Stimulated activated CD4-positive, alpha-beta T cell treated with anti-CD3 and anti-CD28 coated beads, Interleukin-15, amount 100 ng/mL, for 48 hours (primary cell): ENCODE measurements at regions not wholly inside any gene's neighbourhood (a gene's known extent, or its start where the extent isn't known, plus 50 kb on each side); places are given as distances from the start of the nearest gene placed in this dataset.
A peak's percentile ranks its signal among the peaks of the same experiment; 100 is the strongest.

Experiments used
- DNase-seq, 2 donors: peaks; one replicate each; pipeline ENCODE4 v3.0.0-alpha.2; 2020; ENCODE audit warnings: low read depth in 2 of 2

DNA sequence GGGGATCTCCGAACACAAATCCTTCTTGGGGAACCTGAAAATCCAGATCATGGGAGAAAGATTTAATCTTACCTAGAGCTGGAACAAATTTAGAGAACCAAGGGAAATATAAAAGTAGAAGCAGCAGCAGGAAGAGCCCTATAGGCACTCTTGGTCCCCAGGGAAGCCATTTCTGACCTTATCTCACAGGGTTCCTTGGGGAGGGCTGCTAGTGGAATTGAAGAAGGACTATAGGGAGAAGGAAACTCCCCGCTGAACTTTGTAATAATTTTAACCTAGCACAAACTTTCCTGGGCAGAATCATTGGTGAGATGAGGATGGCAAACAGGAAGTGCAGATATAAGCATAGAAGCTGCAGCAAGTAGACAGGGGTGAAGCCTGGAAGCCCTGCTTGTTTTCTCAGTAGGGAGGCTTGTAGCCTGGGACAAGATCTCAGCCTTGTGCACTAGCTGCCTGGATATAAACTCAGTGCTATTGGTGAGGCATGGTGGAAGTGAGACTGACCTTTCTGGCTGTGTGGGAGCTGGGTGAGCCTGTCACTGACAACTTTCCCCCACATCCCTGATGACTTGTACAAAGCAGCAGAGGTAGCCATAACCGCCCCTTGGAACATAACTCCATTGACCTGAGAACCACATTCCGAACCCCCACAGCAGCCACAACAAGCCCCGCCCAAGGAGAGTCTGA, 343.0 kb upstream of the TGFBR2 start:
- no peak for DNase-seq

- DNase-seq, result peak in 1 of 2 donors; percentile 9
Observed at GRCh38 chr3:30263925-30264313, 342.5 kb upstream of the TGFBR2 start.

GRCh38 chr3:30266524-30266923, 339.9 kb upstream of the TGFBR2 start:
- DNase-seq, result no peak

DNA sequence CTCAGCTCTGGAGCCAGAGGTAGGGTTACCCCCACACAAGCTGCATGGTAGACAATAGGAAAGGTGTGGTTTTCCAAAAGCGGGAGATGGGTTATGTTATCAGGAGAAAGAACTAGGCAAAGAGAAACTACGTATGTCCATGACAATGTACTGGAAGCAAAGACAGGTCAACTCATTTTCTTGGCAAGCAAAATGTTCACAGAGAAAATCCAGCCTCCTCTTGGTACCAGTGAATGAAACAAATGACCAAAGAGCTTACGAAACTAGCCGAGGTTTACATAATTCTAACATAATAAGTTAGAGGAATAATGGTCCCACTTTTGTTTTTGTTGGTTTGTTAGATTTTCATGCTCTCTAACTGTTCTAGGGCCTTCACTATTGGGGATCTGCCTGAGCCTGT, 338.1 kb upstream of the TGFBR2 start:
- DNase-seq, result no peak

DNA sequence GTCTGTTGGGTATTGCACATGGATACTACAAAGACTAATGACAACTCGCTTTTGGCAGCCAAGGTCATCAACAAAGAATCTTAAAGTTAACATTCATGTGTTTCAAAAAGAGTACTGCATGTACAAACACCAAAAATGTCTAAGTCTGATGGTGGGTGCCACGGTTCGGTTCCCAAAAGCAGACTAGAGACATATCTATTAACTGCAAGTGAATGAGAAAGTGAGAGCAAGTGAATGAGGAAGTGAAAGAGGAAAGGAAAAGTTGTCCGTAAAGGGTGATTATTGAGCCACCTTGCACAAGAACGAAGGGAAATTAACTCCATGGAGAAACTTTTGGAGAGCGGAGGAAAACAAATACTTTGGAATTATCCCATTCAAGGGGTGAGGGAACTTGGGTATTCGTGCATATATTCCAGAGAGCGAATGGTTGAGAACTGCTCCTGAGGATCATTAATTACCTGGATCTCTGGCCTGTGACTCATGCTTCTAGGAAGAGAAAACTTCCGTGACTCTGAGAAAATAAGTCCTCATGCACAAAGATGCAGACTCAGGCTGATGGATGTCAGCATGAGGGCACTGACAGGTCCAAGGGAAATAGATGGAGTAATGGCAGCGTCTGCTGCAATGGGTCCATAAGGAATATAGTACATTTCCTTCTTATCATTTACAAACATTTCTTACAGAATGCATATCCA, 336.5 kb upstream of the TGFBR2 start:
- no peak for DNase-seq

DNA sequence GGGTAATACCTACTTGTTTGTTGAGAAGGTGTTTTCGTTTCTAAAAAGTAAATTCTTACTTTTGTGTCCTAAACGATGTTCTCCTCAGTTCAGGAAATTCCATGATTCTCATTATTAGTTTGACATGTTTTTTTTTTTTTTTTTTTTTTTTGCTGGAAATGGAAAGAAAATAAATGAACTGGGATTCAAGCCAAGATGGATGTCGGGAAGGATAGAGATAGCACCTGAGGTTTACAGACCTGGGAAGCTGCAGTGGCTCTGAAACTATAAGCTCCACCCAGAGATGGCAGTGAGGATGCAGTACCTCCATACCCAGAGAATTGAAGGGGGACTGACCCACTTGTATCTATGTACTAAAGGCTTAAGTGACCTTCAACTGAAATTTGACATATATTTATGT, 334.6 kb upstream of the TGFBR2 start:
- no peak for DNase-seq

DNA sequence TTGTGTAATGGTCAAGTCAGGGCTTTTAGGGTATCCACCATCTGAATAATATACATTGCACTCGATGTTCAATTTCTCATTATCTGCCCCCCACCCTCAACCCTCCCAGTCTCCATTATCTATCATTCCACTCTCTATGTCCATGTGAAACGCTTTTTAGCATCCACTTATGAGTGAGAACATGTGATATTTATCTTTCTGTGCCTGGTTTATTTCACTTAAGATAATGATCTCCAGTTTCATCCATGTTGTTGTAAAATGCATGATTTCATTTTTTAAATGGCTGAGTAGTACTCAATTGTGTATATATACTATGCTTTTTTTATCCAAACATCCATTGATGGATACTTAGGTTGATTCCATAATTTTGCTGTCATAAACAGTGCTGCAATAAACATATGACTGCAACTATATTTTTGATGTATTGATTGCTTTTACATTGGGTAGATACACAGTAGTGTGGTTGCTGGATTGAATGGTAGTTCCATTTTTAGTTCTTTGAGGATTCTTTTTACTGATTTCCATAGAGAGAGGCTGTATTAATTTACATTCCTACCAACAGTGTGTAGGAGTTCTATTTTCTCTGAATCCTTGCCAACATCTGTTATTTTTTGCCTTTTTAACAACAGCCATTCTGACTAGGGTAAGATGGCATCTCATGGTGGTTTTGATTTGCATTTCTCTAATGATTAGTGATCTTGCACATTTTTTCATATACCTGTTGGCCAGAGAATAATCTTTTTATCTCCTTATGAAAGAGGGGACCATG, 332.9 kb upstream of the TGFBR2 start:
- DNase-seq, result no peak

GRCh38 chr3:30277494-30277893, 328.9 kb upstream of the TGFBR2 start:
- no peak for DNase-seq

DNA sequence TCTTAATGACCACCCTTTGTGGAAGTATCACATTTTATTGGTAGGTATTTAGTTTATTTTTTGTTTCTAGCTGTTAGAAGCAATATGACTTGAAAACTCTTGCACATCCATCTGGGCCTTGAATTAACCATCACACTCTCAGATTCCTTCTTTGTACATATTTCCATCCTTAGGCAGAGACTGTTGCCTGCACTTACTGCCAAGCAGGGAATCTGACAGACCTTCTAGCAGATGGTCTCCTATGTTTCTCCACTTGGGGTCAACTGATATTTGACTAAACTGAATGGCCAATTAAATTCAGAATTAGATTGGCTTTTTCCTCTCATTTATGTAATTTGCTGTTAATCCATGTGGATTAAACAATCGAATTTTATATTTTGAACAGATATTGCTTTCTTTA, 324.9 kb upstream of the TGFBR2 start:
- DNase-seq, result no peak

- DNase-seq, result no peak
Observed at GRCh38 chr3:30282154-30282696, 324.2 kb upstream of the TGFBR2 start.

GRCh38 chr3:30285188-30286006, 321.0 kb upstream of the TGFBR2 start:
- no peak for DNase-seq

DNA sequence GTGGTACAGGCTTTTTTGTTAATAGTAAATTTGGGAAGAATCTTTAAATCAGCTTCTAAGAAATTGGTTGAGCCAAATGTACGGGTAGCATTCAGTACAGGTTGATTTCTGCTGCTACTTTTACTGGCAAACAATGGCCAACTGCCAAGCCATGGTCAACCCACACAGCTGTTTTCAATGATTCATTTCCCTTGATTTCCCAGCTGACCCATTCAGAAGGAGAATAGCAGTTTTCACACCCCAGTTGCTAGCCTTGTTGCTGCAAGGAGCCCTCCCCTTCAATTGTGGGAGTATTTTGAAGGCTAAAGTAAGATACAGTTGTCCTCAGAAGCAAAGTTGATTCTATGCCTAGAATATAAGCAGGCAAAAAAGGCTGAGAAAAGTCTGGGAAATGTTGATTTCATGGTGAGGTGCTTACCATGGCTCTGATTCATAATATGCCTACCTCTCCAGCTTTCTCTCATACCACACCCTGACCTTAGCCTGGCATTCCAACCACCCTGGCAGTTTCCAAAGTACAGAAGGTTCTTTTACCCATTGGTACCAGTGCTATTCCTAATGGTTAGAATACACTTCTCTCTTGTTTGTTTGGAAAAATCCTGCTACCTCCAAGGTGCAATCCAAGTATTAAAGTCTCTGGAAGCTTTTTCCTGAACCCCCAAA, 320.3 kb upstream of the TGFBR2 start:
- DNase-seq, result no peak

GRCh38 chr3:30286811-30287210, 319.6 kb upstream of the TGFBR2 start:
- DNase-seq, result no peak

- no peak for DNase-seq
Observed at GRCh38 chr3:30288830-30289229, 317.6 kb upstream of the TGFBR2 start.

GRCh38 chr3:30289324-30289723, 317.1 kb upstream of the TGFBR2 start:
- no peak for DNase-seq

DNA sequence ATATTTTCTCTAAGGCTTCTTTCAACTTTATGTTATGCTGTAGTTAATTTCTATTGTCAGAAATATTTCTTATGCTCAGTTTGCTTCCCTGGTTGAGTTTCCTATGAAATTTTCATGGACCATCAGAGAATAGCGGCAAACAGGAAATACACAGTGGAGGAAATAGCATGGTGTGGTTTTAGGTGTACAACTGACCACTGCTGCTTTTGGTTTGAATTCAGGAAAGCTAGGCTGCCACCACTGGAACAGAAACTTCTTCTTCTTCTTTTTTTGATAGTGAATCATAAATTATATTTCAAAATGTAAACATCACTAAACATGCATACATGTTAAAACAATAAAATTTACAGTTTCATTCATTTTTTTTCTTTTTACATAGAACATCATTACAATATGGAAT, 316.6 kb upstream of the TGFBR2 start:
- DNase-seq, result no peak

DNA sequence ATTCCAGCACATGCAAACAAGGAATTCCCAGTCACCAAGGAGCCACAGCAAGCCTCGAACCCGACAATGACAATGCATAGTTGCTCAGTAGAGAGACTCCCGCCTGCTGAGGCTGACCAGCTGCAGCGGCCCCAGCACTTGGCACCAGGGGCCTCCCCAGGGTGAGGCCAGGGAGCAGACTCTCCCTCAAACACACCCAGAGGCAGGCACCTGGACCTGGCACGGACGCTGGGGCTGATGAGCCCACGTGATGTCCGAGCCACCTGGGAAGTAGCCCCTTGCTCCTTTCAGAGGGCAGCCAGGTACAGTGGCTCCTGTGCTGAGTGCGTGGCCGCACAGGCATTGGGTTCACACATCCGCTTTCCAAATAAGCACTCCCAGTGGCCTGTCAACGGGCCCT, 315.9 kb upstream of the TGFBR2 start:
- DNase-seq, result no peak

DNA sequence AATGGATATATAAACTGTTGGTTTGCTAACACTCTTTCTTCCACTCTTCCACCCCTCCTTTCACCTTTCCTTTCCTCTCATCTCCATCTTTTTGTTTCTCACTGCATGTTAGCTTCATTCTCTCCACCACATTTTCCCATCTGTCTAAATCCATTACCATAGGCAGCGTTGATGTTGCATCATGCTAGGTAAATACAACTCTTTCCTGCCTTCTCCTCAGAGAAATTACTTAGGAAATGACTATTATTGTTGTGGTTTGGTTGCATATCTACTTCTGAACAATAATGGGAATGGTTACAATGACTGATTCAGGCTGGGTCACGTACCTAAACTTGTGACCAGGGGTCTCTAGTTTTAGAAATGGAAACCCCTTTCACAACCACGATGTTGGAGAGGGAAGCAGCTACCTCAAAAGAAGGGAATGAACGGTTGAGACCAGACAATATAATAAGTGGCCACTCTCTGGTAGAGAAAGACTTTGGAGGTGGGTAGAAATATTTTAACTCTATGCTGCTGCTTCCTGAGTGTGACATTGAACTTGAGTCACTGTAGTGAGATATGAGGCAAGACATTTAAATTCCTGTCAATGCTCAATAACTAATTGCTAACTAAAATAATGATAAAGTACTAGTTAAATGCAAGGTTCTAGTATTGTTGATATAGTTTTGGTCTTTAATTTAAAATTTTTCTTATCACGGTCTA, 314.1 kb upstream of the TGFBR2 start:
- DNase-seq, result no peak

- DNase-seq, result no peak
Observed at GRCh38 chr3:30293621-30294240, 312.7 kb upstream of the TGFBR2 start.

GRCh38 chr3:30294241-30294667, 312.1 kb upstream of the TGFBR2 start:
- DNase-seq, result no peak
